ENCODE measurements at regions not wholly inside any gene's neighbourhood (a gene's known extent, or its start where the extent isn't known, plus 50 kb on each side); places are given as distances from the start of the nearest gene placed in this dataset.

DNA sequence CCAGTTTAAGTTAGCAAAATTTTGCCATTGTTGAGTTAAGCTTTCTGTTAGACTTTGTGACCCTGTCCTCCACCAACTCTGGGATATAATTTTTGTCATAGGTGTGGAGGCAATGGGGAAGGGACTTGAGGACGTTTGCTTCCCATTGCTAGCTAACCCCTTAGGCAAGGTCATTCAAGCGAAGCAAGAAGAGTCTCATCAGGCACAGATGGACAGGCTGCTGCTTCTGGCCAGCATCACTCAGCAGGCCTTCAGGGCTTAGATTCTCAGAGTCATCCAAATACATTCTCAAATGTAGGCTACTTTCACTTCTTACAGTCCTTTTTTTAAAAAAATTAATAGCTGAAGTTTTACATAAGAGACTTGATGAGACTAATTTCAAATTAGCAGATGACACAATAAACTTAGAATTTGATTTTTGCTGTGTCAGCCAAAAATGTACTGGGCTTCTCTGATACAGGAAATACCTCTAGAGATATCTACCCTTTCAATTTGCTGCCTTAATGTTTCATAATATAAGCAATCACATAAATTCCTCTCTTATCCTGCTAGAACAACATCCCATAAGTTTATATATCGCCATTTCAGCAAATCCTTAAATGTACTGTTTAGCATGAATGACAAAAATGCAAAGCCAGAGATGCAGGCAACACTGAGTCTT is 875.2 kb downstream of the FLRT2 start:
- H3K27me3 ChIP-seq = no peaks in the 10 kb centered on the region
- TF ChIP-seq EP300 (IDR thresholded peaks at IDR 0.05) (no peak), POLR2AphosphoS5 (IDR thresholded peaks at IDR 0.05) (no peak), POLR2A (IDR thresholded peaks at IDR 0.05; ENCODE audit: low read depth) (no peak), CTCF (IDR thresholded peaks at IDR 0.05) (no peak)
- no peaks in the 10 kb centered on the region for H3K36me3 ChIP-seq
- WGBS = 80% methylated on average over 3 of the region's 3 CpGs
- intact Hi-C loops (cut with DNase I) = no loop called here
- no peak overlapping the region for H3K27ac ChIP-seq (replicated peaks in 1 of 4)
- no peaks in the 10 kb centered on the region for H3K9me3 ChIP-seq
- H3K4me3 ChIP-seq = no peak overlapping the region
- DNase-seq (ENCODE audit: extremely low spot score) = no peak
- H3K4me1 ChIP-seq = no peaks in the 10 kb centered on the region

DNA sequence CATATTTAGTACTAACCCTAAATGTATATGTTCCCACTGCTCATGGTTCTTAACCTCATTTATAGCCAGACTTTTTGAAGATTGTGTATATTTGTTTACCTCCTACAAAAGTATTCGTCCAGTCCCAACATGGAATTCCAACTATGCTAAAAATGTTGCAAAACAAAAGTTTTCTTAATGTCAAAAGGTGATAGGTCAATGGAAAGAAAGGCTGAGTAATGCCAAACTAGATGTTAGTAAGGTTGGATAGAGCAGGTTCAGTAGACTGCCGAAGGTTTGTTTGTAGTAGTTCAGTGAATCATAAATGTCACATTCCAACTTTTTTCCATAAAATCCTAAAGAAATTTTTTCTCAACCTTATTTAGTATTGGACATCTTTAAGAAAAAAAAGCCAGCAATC is 874.5 kb downstream of the FLRT2 start:
- Histone ChIP-seq H3K4me3 (no peak overlapping the region), H3K27me3 (no peaks in the 10 kb centered on the region), H3K27ac (replicated peaks in 1 of 4) (no peak overlapping the region), H3K36me3 (no peaks in the 10 kb centered on the region), H3K4me1 (no peaks in the 10 kb centered on the region), H3K9me3 (no peaks in the 10 kb centered on the region)
- intact Hi-C loops (cut with DNase I) = no loop called here
- no peak for DNase-seq (ENCODE audit: extremely low spot score)
- 68% methylated on average over 2 of the region's 2 CpGs for WGBS
- TF ChIP-seq CTCF (IDR thresholded peaks at IDR 0.05) = no peak
- TF ChIP-seq EP300 (IDR thresholded peaks at IDR 0.05) = no peak
- no peak for TF ChIP-seq POLR2AphosphoS5 (IDR thresholded peaks at IDR 0.05)
- no peak for TF ChIP-seq POLR2A (IDR thresholded peaks at IDR 0.05; ENCODE audit: low read depth)

GRCh38 chr14:86402545-86402944 is 872.6 kb downstream of the FLRT2 start:
- no peaks in the 10 kb centered on the region for H3K36me3 ChIP-seq
- 89% methylated on average over 1 of the region's 1 CpG for WGBS
- DNase-seq (ENCODE audit: extremely low spot score) = no peak
- intact Hi-C loops (cut with DNase I) = no loop called here
- H3K4me1 ChIP-seq = no peaks in the 10 kb centered on the region
- no peaks in the 10 kb centered on the region for H3K27me3 ChIP-seq
- no peaks in the 10 kb centered on the region for H3K9me3 ChIP-seq
- no peak overlapping the region for H3K4me3 ChIP-seq
- no peak for TF ChIP-seq POLR2AphosphoS5 (IDR thresholded peaks at IDR 0.05)
- TF ChIP-seq POLR2A (IDR thresholded peaks at IDR 0.05; ENCODE audit: low read depth) = no peak
- no peak for TF ChIP-seq CTCF (IDR thresholded peaks at IDR 0.05)
- TF ChIP-seq EP300 (IDR thresholded peaks at IDR 0.05) = no peak
- no peak overlapping the region for H3K27ac ChIP-seq (replicated peaks in 1 of 4)

- H3K4me3 ChIP-seq = no peak overlapping the region
- H3K27me3 ChIP-seq = no peaks in the 10 kb centered on the region
- DNase-seq (ENCODE audit: extremely low spot score) = no peak
- H3K27ac ChIP-seq (replicated peaks in 1 of 4) = no peak overlapping the region
- H3K9me3 ChIP-seq = peaks cover 0 to 5% (median 0%) of the 10 kb centered on the region in 4 donors
- H3K36me3 ChIP-seq = no peaks in the 10 kb centered on the region
- WGBS = 86% methylated on average over 6 of the region's 6 CpGs
- TF ChIP-seq POLR2A (IDR thresholded peaks at IDR 0.05; ENCODE audit: low read depth) = no peak
- no peak for TF ChIP-seq CTCF (IDR thresholded peaks at IDR 0.05)
- no peak for TF ChIP-seq EP300 (IDR thresholded peaks at IDR 0.05)
- no peak for TF ChIP-seq POLR2AphosphoS5 (IDR thresholded peaks at IDR 0.05)
- intact Hi-C loops (cut with DNase I) = no loop called here
- H3K4me1 ChIP-seq = no peaks in the 10 kb centered on the region
Measured at GRCh38 chr14:86391085-86391484, 861.1 kb downstream of the FLRT2 start.

GRCh38 chr14:86388216-86388615 is 858.3 kb downstream of the FLRT2 start:
- DNase-seq (ENCODE audit: extremely low spot score) = no peak
- Histone ChIP-seq H3K27ac (replicated peaks in 1 of 4) (no peak overlapping the region), H3K36me3 (no peaks in the 10 kb centered on the region), H3K27me3 (no peaks in the 10 kb centered on the region), H3K9me3 (peaks cover 0 to 5% (median 0%) of the 10 kb centered on the region in 4 donors), H3K4me1 (no peaks in the 10 kb centered on the region), H3K4me3 (no peak overlapping the region)
- WGBS = 81% methylated on average over 3 of the region's 3 CpGs
- TF ChIP-seq POLR2AphosphoS5 (IDR thresholded peaks at IDR 0.05) = no peak
- no peak for TF ChIP-seq POLR2A (IDR thresholded peaks at IDR 0.05; ENCODE audit: low read depth)
- TF ChIP-seq CTCF (IDR thresholded peaks at IDR 0.05) = no peak
- no peak for TF ChIP-seq EP300 (IDR thresholded peaks at IDR 0.05)
- intact Hi-C loops (cut with DNase I) = no loop called here
